H1 (cell line): ENCODE measurements at regions not wholly inside any gene's neighbourhood (a gene's known extent, or its start where the extent isn't known, plus 50 kb on each side); places are given as distances from the start of the nearest gene placed in this dataset.

Source experiments
- CTCF ChIA-PET: fragments of 300-600 bp; sonication (Branson Sonifier 250); formaldehyde crosslinking; loops from one replicate; lab custom pipeline; 2021; ENCODE audit not compliant: partially characterized antibody; lab: Charles Lee
- POLR2A ChIA-PET: fragments of 300-600 bp; sonication (Branson Sonifier 250); formaldehyde crosslinking; loops from one replicate; lab custom pipeline; 2021; ENCODE audit warnings: inconsistent platforms; ENCODE audit not compliant: partially characterized antibody; lab: Charles Lee
- DNase-seq, 2 experiments: peaks; one replicate each; pipeline versions ENCODE4 v3.0.0 to v3.0.0-alpha.2; 2010 to 2022; ENCODE audit warnings: low spot score in 2 of 2, low read depth in 1 of 2, mixed read lengths in 1 of 2
- FAIRE-seq: peaks from 2 replicates; lab custom pipeline; 2011; peaks lifted over from hg19 to GRCh38; lab: Jason Lieb, UNC
- H2AFZ ChIP-seq: 2 replicates; pipeline ENCODE4 v1.8.1; 2012; ENCODE audit warnings: low read length, inconsistent platforms
- H2AK5ac ChIP-seq: 2 replicates; pipeline ENCODE4 v1.6.1; 2013; ENCODE audit warnings: low read depth, low read length
- H2BK120ac ChIP-seq: replicated peaks from 2 replicates; pipeline ENCODE3; 2013; ENCODE audit warnings: low read depth, low read length, inconsistent platforms
- H2BK12ac ChIP-seq: 2 replicates; pipeline ENCODE4 v1.6.1; 2013; ENCODE audit warnings: low read depth, low read length
- H2BK15ac ChIP-seq: 2 replicates; pipeline ENCODE4 v1.6.1; 2013; ENCODE audit warnings: low read length
- H2BK20ac ChIP-seq: 2 replicates; pipeline ENCODE4 v1.6.1; 2013; ENCODE audit warnings: low read length
- H2BK5ac ChIP-seq: 2 replicates; pipeline ENCODE4 v1.6.1; 2013; ENCODE audit warnings: low read depth, low read length
- H3K14ac ChIP-seq: 2 replicates; pipeline ENCODE4 v1.6.1; 2013; ENCODE audit warnings: inconsistent platforms; ENCODE audit not compliant: insufficient read length
- H3K18ac ChIP-seq: 2 replicates; pipeline ENCODE4 v1.6.1; 2013; ENCODE audit warnings: low read length; ENCODE audit errors: extremely low read depth
- H3K23ac ChIP-seq: 2 replicates; pipeline ENCODE4 v1.6.1; 2013; ENCODE audit warnings: inconsistent platforms; ENCODE audit not compliant: insufficient read length
- H3K23me2 ChIP-seq: 2 replicates; pipeline ENCODE4 v1.6.1; 2013; ENCODE audit warnings: low read depth, low read length
- H3K27ac ChIP-seq: 2 replicates; pipeline ENCODE4 v1.6.1; 2011; ENCODE audit warnings: low read depth, low read length, inconsistent platforms
- H3K27me3 ChIP-seq, 4 experiments: replicated peaks in 1 of 4; 1 replicate in 1 of 4; 2 replicates in 3 of 4; pipeline versions ENCODE4 v1.6.1 to v1.8.1; 2011 to 2013; ENCODE audit warnings: low read length in 3 of 4, mild to moderate bottlenecking in 3 of 4, inconsistent platforms in 2 of 4, mixed read lengths in 2 of 4, moderate library complexity in 1 of 4; ENCODE audit not compliant: control insufficient read depth in 3 of 4, insufficient read depth in 3 of 4; ENCODE audit errors: extremely low read depth in 1 of 4
- H3K36me3 ChIP-seq, 4 experiments: 2 replicates each; pipeline versions ENCODE4 v1.6.1 to v1.8.1; 2011 to 2013; ENCODE audit warnings: mild to moderate bottlenecking in 4 of 4, low read length in 3 of 4, moderate library complexity in 2 of 4, control low read depth in 1 of 4, inconsistent platforms in 1 of 4; ENCODE audit not compliant: insufficient read depth in 4 of 4, control insufficient read depth in 2 of 4
- H3K4ac ChIP-seq: replicated peaks from 2 replicates; pipeline ENCODE3; 2013; ENCODE audit warnings: low read length, low read depth, mixed read lengths, inconsistent platforms; ENCODE audit not compliant: insufficient read length
- H3K4me1 ChIP-seq, 4 experiments: replicated peaks in 1 of 4; 1 replicate in 1 of 4; 2 replicates in 3 of 4; pipeline versions ENCODE4 v1.6.1 to v1.8.1; 2011 to 2013; ENCODE audit warnings: low read length in 3 of 4, inconsistent platforms in 2 of 4, mixed read lengths in 1 of 4; ENCODE audit not compliant: insufficient read depth in 4 of 4, control insufficient read depth in 3 of 4
- H3K4me2 ChIP-seq, 2 experiments: 2 replicates each; pipeline versions ENCODE4 v1.6.1 to v1.8.1; 2011 to 2013; ENCODE audit warnings: low read depth in 2 of 2, low read length in 2 of 2, control low read depth in 1 of 2, inconsistent platforms in 1 of 2, mild to moderate bottlenecking in 1 of 2; ENCODE audit not compliant: insufficient read depth in 1 of 2
- H3K4me3 ChIP-seq, 4 experiments: fragments of 200-600, 300-600 bp in 1 of 4; sonication (generic), shearing (Covaris generic), sonication (Bioruptor Twin) in 1 of 4; 2 replicates each; pipeline versions ENCODE4 v1.5.1 to v1.8.1; 2011 to 2016; ENCODE audit warnings: low read length in 4 of 4, low read depth in 3 of 4, control low read depth in 2 of 4, inconsistent platforms in 2 of 4, mild to moderate bottlenecking in 2 of 4, mixed read lengths in 1 of 4, moderate library complexity in 1 of 4; ENCODE audit not compliant: insufficient read depth in 2 of 4; ENCODE audit errors: extremely low read depth in 1 of 4
- H3K56ac ChIP-seq: replicated peaks from 2 replicates; pipeline ENCODE3; 2013; ENCODE audit warnings: low read depth, mild to moderate bottlenecking, mixed read lengths, low read length, inconsistent platforms; ENCODE audit not compliant: insufficient read length
- H3K79me1 ChIP-seq: 2 replicates; pipeline ENCODE4 v1.6.1; 2013; ENCODE audit warnings: low read depth, low read length, control low read depth
- H3K79me2 ChIP-seq, 2 experiments: 2 replicates each; pipeline versions ENCODE4 v1.6.1 to v1.8.1; 2012 to 2013; ENCODE audit warnings: low read length in 2 of 2, mild to moderate bottlenecking in 2 of 2, inconsistent platforms in 1 of 2; ENCODE audit not compliant: insufficient read depth in 2 of 2, control insufficient read depth in 1 of 2
- H3K9ac ChIP-seq, 4 experiments: replicated peaks in 1 of 4; 1 replicate in 1 of 4; 2 replicates in 3 of 4; pipeline versions ENCODE4 v1.6.1 to v1.8.1; 2011 to 2013; ENCODE audit warnings: low read depth in 3 of 4, low read length in 3 of 4, control low read depth in 2 of 4, mild to moderate bottlenecking in 2 of 4, moderate library complexity in 2 of 4, inconsistent platforms in 1 of 4; ENCODE audit errors: extremely low read depth in 1 of 4
- H3K9me3 ChIP-seq, 2 experiments: 2 replicates each; pipeline versions ENCODE4 v1.6.1 to v1.8.1; 2012 to 2013; ENCODE audit warnings: mild to moderate bottlenecking in 2 of 2, moderate library complexity in 2 of 2, control low read depth in 1 of 2, inconsistent platforms in 1 of 2, low read depth in 1 of 2, low read length in 1 of 2, mixed read lengths in 1 of 2; ENCODE audit not compliant: insufficient read depth in 2 of 2
- H4K20me1 ChIP-seq, 2 experiments: replicated peaks in 1 of 2; 2 replicates each; pipeline versions ENCODE3 to v1.8.1; 2011 to 2013; ENCODE audit warnings: inconsistent platforms in 2 of 2, low read length in 2 of 2, mild to moderate bottlenecking in 1 of 2; ENCODE audit not compliant: insufficient read depth in 2 of 2, control insufficient read depth in 1 of 2
- H4K5ac ChIP-seq: 2 replicates; pipeline ENCODE4 v1.6.1; 2013; ENCODE audit warnings: low read length, low read depth, mixed read lengths, inconsistent platforms; ENCODE audit not compliant: insufficient read length
- H4K8ac ChIP-seq: 2 replicates; pipeline ENCODE4 v1.8.0; 2013; ENCODE audit warnings: mild to moderate bottlenecking, moderate library complexity, low read length, inconsistent platforms; ENCODE audit not compliant: insufficient read depth; ENCODE audit errors: extremely low read depth
- H4K91ac ChIP-seq: replicated peaks from 2 replicates; pipeline ENCODE3; 2013; ENCODE audit warnings: low read length, mixed read lengths, inconsistent platforms; ENCODE audit not compliant: insufficient read length
- ATF3 ChIP-seq: IDR thresholded peaks from 2 replicates; pipeline ENCODE4 v1.6.1; 2011; ENCODE audit warnings: low read depth, mild to moderate bottlenecking, low read length; ENCODE audit not compliant: insufficient read depth
- BACH1 ChIP-seq: IDR thresholded peaks from 2 replicates; pipeline ENCODE4 v1.6.1; 2012; ENCODE audit warnings: low read length, improper control_type of control experiment
- GTF2F1 ChIP-seq: IDR thresholded peaks from 2 replicates; pipeline ENCODE4 v1.6.1; 2012; ENCODE audit warnings: low read depth, low read length, improper control_type of control experiment, borderline replicate concordance
- HDAC2 ChIP-seq, 2 experiments: fragments of 300-600 bp in 1 of 2; sonication (generic) in 1 of 2; IDR thresholded peaks; 2 replicates each; pipeline ENCODE4 v1.6.1; 2011 to 2012; ENCODE audit warnings: low read depth in 2 of 2, low read length in 2 of 2, mild to moderate bottlenecking in 2 of 2, moderate library complexity in 2 of 2, borderline replicate concordance in 1 of 2, inconsistent platforms in 1 of 2
- MAFK ChIP-seq: IDR thresholded peaks from 2 replicates; pipeline ENCODE4 v1.6.1; 2012; ENCODE audit warnings: low read depth, mild to moderate bottlenecking, improper control_type of control experiment, low read length
- MAX ChIP-seq: IDR thresholded peaks from 2 replicates; pipeline ENCODE4 v1.6.1; 2012; ENCODE audit warnings: inconsistent platforms
- RAD21 ChIP-seq, 2 experiments: IDR thresholded peaks in 1 of 2; conservative IDR thresholded peaks in 1 of 2; 2 replicates each; pipeline ENCODE4 v1.6.1; 2011; ENCODE audit warnings: low read depth in 2 of 2, low read length in 2 of 2, improper control_type of control experiment in 1 of 2, inconsistent platforms in 1 of 2, mild to moderate bottlenecking in 1 of 2, moderate library complexity in 1 of 2
- ZNF274 ChIP-seq: IDR thresholded peaks from 2 replicates; pipeline ENCODE4 v1.7.0; 2012; ENCODE audit warnings: low read length, borderline replicate concordance; ENCODE audit errors: extremely low read depth
- WGBS, 2 experiments: shearing (Covaris generic) in 1 of 2; methylation state at CpG; one replicate each; pipeline versions ENCODE4 v1.1.6 to v1.1.7; 2013 to 2015; ENCODE audit warnings: low lambda C conversion rate in 2 of 2, mixed read lengths in 2 of 2, inconsistent platforms in 1 of 2, low coverage in 1 of 2, missing lambda C conversion rate in 1 of 2; ENCODE audit not compliant: insufficient replicate concordance in 2 of 2, insufficient coverage in 1 of 2, insufficient read length in 1 of 2; ENCODE audit errors: extremely low coverage in 1 of 2, missing lambda C conversion rate in 1 of 2; 5-methylcytosine and 5-hydroxymethylcytosine counted together
- TF ChIP-seq, protein P1 (sequence below): IDR thresholded peaks from 2 replicates; pipeline ENCODE4 v1.6.1; 2012; ENCODE audit warnings: low read length, inconsistent platforms

- Histone ChIP-seq H4K8ac (no peak overlapping the region), H3K4me3 (no peak overlapping the region), H4K5ac (no peak overlapping the region), H3K79me1 (no peaks in the 10 kb centered on the region), H4K91ac (no peak overlapping the region), H2AK5ac (0 out of 2 replicates have a peak overlapping the region, but pooled peaks have one; percentile 60), H2BK15ac (no peak overlapping the region), H3K23ac (no peak overlapping the region), H3K27me3 (no peaks in the 10 kb centered on the region), H3K14ac (no peak overlapping the region), H3K18ac (no peak overlapping the region), H3K27ac (no peak overlapping the region), H4K20me1 (no peaks in the 10 kb centered on the region), H3K4ac (no peak overlapping the region), H3K9ac (no peak overlapping the region), H3K4me2 (no peak overlapping the region), H3K4me1 (peaks cover 0 to 11% (median 4%) of the 10 kb centered on the region in 4 experiments; a peak in 2 of 7 replicates), H2BK120ac (no peak overlapping the region), H2BK12ac (no peak overlapping the region), H2AFZ (no peak overlapping the region), H2BK5ac (no peak overlapping the region), H3K56ac (no peak overlapping the region), H3K23me2 (no peaks in the 10 kb centered on the region), H3K9me3 (no peaks in the 10 kb centered on the region), H3K36me3 (no peaks in the 10 kb centered on the region), H2BK20ac (no peak overlapping the region), H3K79me2 (no peaks in the 10 kb centered on the region)
- POLR2A ChIA-PET, result no interaction called here
- WGBS, 2 experiments, result 80% methylated on average over 8 of the region's 8 CpGs; no CpG with 5 or more reads in 1 of the 2 experiments
- DNase-seq, result no peak
- FAIRE-seq, result no peak
- CTCF ChIA-PET, result interaction anchor here (1.0 to 2.9 kb wide), 9 partner anchors 9 to 182 kb away, joined by 3 to 13 read pairs (median 5); no protein-coding TSS in a partner anchor
- TF ChIP-seq, protein P1, sequence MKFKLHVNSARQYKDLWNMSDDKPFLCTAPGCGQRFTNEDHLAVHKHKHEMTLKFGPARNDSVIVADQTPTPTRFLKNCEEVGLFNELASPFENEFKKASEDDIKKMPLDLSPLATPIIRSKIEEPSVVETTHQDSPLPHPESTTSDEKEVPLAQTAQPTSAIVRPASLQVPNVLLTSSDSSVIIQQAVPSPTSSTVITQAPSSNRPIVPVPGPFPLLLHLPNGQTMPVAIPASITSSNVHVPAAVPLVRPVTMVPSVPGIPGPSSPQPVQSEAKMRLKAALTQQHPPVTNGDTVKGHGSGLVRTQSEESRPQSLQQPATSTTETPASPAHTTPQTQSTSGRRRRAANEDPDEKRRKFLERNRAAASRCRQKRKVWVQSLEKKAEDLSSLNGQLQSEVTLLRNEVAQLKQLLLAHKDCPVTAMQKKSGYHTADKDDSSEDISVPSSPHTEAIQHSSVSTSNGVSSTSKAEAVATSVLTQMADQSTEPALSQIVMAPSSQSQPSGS, result no peak
- TF ChIP-seq ZNF274 (no peak), BACH1 (no peak), ATF3 (no peak), HDAC2 (IDR thresholded peaks at IDR 0.05; ENCODE audit: borderline replicate concordance in 1 of 2, low read depth in 2 of 2, low read length in 2 of 2) (no peak), GTF2F1 (no peak), RAD21 (IDR thresholded peaks at IDR 0.05 in 1 of 2, conservative IDR thresholded peaks at IDR 0.05 in 1 of 2; ENCODE audit: low read depth in 2 of 2, low read length in 2 of 2) (no peak), MAX (no peak), MAFK (no peak)
Observed at GRCh38 chr1:94709891-94710581, 110.1 kb upstream of the SLC44A3 start.
